ENCODE measurements at regions not wholly inside any gene's neighbourhood (a gene's known extent, or its start where the extent isn't known, plus 50 kb on each side); places are given as distances from the start of the nearest gene placed in this dataset.

DNA sequence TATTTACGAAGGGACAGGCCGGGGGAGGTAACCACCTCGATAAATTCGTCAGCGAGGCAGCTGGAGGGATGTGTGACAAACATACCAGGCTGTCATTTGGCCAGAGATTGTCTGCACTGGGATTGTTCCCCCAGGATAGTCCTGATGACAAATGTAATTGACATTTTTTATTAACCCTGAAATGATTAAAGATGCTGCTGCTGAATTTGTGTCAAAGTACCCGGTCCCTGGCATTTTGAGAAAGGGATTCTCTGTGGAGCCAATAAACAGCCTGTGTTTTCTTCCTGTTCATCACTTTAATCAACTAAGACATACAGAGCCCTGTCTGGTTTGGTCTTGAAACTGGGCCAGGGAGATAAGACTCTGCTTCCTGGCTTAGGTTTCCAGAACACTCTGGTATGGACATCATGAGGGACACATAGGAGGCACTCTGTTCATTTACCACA, 117.6 kb downstream of the SLC25A47 start:
- no peak overlapping the region for H3K18ac ChIP-seq (ENCODE audit: extremely low read depth, low read length)
- H3K56ac ChIP-seq (replicated peaks; ENCODE audit: insufficient read length, low read depth, low read length), result no peak overlapping the region
- H3K4me3 ChIP-seq (ENCODE audit: extremely low read depth in 1 of 4, insufficient read depth in 2 of 4, low read depth in 3 of 4, low read length in 4 of 4), result no peak overlapping the region
- H2AFZ ChIP-seq (ENCODE audit: low read length), result no peak overlapping the region
- no peaks in the 10 kb centered on the region for H3K36me3 ChIP-seq (ENCODE audit: control insufficient read depth in 2 of 4, insufficient read depth in 4 of 4, low read length in 3 of 4)
- H2BK15ac ChIP-seq (ENCODE audit: low read length), result no peak overlapping the region
- no peaks in the 10 kb centered on the region for H3K23me2 ChIP-seq (ENCODE audit: low read depth, low read length)
- no peak overlapping the region for H2AK5ac ChIP-seq (ENCODE audit: low read depth, low read length)
- H2BK12ac ChIP-seq (ENCODE audit: low read depth, low read length), result no peak overlapping the region
- H4K20me1 ChIP-seq (replicated peaks in 1 of 2; ENCODE audit: control insufficient read depth in 1 of 2, insufficient read depth in 2 of 2, low read length in 2 of 2), result peaks cover 0 to 2% of the 10 kb centered on the region in 2 experiments
- FAIRE-seq (no peak), DNase-seq (ENCODE audit: low read depth in 1 of 2, low spot score in 2 of 2) (no peak)
- H3K27me3 ChIP-seq (replicated peaks in 1 of 4; ENCODE audit: control insufficient read depth in 3 of 4, extremely low read depth in 1 of 4, insufficient read depth in 3 of 4, low read length in 3 of 4), result no peaks in the 10 kb centered on the region
- POLR2A ChIA-PET (ENCODE audit: partially characterized antibody), result interaction anchor here (0.6 to 1.4 kb wide), 2 partner anchors 52 to 62 kb away, joined by 3 to 4 read pairs; no protein-coding TSS in a partner anchor
- H4K8ac ChIP-seq (ENCODE audit: extremely low read depth, insufficient read depth, low read length), result no peak overlapping the region
- no peak overlapping the region for H2BK5ac ChIP-seq (ENCODE audit: low read depth, low read length)
- no peak overlapping the region for H3K27ac ChIP-seq (ENCODE audit: low read depth, low read length)
- H3K4me2 ChIP-seq (ENCODE audit: insufficient read depth in 1 of 2, low read depth in 2 of 2, low read length in 2 of 2), result no peak overlapping the region
- CTCF ChIA-PET (ENCODE audit: partially characterized antibody), result interaction anchor here (0.7 to 8.2 kb wide), 25 partner anchors 8 to 367 kb away, joined by 3 to 73 read pairs (median 4); no protein-coding TSS in a partner anchor
- no peak overlapping the region for H4K91ac ChIP-seq (replicated peaks; ENCODE audit: insufficient read length, low read length)
- H3K23ac ChIP-seq (ENCODE audit: insufficient read length), result no peak overlapping the region
- H3K9ac ChIP-seq (replicated peaks in 1 of 4; ENCODE audit: extremely low read depth in 1 of 4, low read depth in 3 of 4, low read length in 3 of 4), result no peak overlapping the region
- H3K14ac ChIP-seq (ENCODE audit: insufficient read length), result no peak overlapping the region
- no peaks in the 10 kb centered on the region for H3K79me2 ChIP-seq (ENCODE audit: control insufficient read depth in 1 of 2, insufficient read depth in 2 of 2, low read length in 2 of 2)
- peaks cover 0 to 6% (median 4%) of the 10 kb centered on the region in 4 experiments; a peak in 4 of 7 replicates for H3K4me1 ChIP-seq (replicated peaks in 1 of 4; ENCODE audit: control insufficient read depth in 3 of 4, insufficient read depth in 4 of 4, low read length in 3 of 4)
- no peak overlapping the region for H2BK20ac ChIP-seq (ENCODE audit: low read length)
- H3K4ac ChIP-seq (replicated peaks; ENCODE audit: insufficient read length, low read depth, low read length), result no peak overlapping the region
- no peak overlapping the region for H2BK120ac ChIP-seq (replicated peaks; ENCODE audit: low read depth, low read length)
- no peak overlapping the region for H4K5ac ChIP-seq (ENCODE audit: insufficient read length, low read depth, low read length)
- H3K79me1 ChIP-seq (ENCODE audit: low read depth, low read length), result no peaks in the 10 kb centered on the region; the same call in 1 of the 2 replicates
- H3K9me3 ChIP-seq (ENCODE audit: insufficient read depth in 2 of 2, low read depth in 1 of 2, low read length in 1 of 2), result no peaks in the 10 kb centered on the region
- 93% methylated on average over 6 of the region's 6 CpGs; no CpG with 5 or more reads in 1 of the 2 experiments for WGBS, 2 experiments (ENCODE audit: extremely low coverage in 1 of 2, insufficient coverage in 1 of 2, insufficient read length in 1 of 2, insufficient replicate concordance in 2 of 2, low coverage in 1 of 2, low lambda C conversion rate in 2 of 2, missing lambda C conversion rate in 1 of 2)
- no peak for TF ChIP-seq TEAD4 (IDR thresholded peaks at IDR 0.05; ENCODE audit: low read depth, low read length)
- TF ChIP-seq, protein P1, sequence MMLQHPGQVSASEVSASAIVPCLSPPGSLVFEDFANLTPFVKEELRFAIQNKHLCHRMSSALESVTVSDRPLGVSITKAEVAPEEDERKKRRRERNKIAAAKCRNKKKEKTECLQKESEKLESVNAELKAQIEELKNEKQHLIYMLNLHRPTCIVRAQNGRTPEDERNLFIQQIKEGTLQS (IDR thresholded peaks at IDR 0.05; ENCODE audit: insufficient read depth, low read depth, low read length), result no peak
- no peak for TF ChIP-seq EZH2 (IDR thresholded peaks at IDR 0.05; ENCODE audit: low read depth, low read length, severe bottlenecking)
- no peak for TF ChIP-seq CREB1 (IDR thresholded peaks at IDR 0.05)
- no peak for TF ChIP-seq KDM4A (IDR thresholded peaks at IDR 0.05; ENCODE audit: low read depth, low read length, severe bottlenecking)
- no peak for TF ChIP-seq MAFK (IDR thresholded peaks at IDR 0.05; ENCODE audit: low read depth, low read length)
- TF ChIP-seq KDM5A (IDR thresholded peaks at IDR 0.05; ENCODE audit: low read length), result no peak
- TF ChIP-seq, protein P2, sequence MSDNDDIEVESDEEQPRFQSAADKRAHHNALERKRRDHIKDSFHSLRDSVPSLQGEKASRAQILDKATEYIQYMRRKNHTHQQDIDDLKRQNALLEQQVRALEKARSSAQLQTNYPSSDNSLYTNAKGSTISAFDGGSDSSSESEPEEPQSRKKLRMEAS (IDR thresholded peaks at IDR 0.05), result no peak
- no peak for TF ChIP-seq BCL11A (IDR thresholded peaks at IDR 0.05; ENCODE audit: low read depth in 2 of 2, low read length in 2 of 2)
- no peak for TF ChIP-seq RNF2 (IDR thresholded peaks at IDR 0.05; ENCODE audit: borderline replicate concordance, low read depth, low read length, missing control alignments, poor library complexity, severe bottlenecking)
- no peak for TF ChIP-seq JUND (IDR thresholded peaks at IDR 0.05; ENCODE audit: low read length)
- TF ChIP-seq POU5F1 (IDR thresholded peaks at IDR 0.05; ENCODE audit: low read depth, low read length), result no peak
- TF ChIP-seq TAF7 (optimal IDR thresholded peaks at IDR 0.05; ENCODE audit: borderline replicate concordance, low read depth, low read length), result no peak
- no peak for TF ChIP-seq SP2 (IDR thresholded peaks at IDR 0.05; ENCODE audit: low read length)

All from H1 (cell line).